ENCODE measurements at regions not wholly inside any gene's neighbourhood (a gene's known extent, or its start where the extent isn't known, plus 50 kb on each side); places are given as distances from the start of the nearest gene placed in this dataset.

DNA sequence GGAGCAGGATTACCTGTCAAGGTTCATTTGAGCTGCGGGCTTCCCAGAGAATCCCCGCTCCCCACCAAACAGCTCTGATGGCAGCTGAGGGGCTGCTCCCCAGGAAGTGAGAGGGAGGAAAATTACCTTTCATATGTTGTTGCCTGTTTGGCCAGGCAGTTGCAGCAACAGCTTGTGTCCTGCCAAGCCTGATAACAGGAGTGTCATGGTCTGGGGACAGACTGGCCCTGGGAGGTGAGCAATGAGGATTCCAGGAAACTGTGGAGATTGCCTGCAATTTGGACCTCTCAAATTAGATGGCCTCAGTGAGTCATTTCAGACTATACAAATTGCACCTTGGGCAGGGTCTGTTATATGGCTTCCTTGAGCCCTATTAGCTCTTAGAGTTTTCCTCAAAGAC lies 189.3 kb downstream of the PTPRU start:
- TF ChIP-seq POLR2AphosphoS5 (IDR thresholded peaks at IDR 0.05; ENCODE audit: low read depth, low read length) (no peak), TAF1 (IDR thresholded peaks at IDR 0.05; ENCODE audit: borderline replicate concordance, low read depth, low read length) (no peak)
